ENCODE measurements at regions not wholly inside any gene's neighbourhood (a gene's known extent, or its start where the extent isn't known, plus 50 kb on each side); places are given as distances from the start of the nearest gene placed in this dataset.
"Not testable (repeated sequence)": the region's sequence is repeated elsewhere in the genome, so short reads cannot be mapped to it uniquely, and the experiment has no call there.

DNA sequence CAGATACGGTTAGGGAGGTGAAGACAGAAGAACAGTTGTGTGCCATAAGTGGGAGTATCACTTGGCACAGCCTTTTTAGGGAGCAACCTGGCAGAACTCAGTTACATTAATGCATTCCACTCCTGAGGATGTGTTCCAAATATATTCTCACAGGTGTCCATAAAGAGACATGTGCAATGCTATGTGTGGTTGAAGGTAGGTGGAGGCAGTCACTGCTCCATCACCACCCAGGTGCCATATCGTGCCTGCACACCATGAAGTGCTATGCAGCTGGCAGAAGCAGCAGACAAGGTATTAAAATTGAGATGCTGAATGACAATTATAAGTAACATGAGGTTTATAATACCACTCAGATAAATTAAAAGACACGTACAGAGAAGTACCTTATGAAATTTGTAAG is 248.0 kb upstream of the SFRP2 start:
- H2AFZ ChIP-seq (ENCODE audit: low read depth, low read length): no peak overlapping the region
- no peaks in the 10 kb centered on the region for H3K27me3 ChIP-seq (ENCODE audit: insufficient read depth, low read length)
- H3K9me3 ChIP-seq (ENCODE audit: low read length): peaks cover 2% of the 10 kb centered on the region

DNA sequence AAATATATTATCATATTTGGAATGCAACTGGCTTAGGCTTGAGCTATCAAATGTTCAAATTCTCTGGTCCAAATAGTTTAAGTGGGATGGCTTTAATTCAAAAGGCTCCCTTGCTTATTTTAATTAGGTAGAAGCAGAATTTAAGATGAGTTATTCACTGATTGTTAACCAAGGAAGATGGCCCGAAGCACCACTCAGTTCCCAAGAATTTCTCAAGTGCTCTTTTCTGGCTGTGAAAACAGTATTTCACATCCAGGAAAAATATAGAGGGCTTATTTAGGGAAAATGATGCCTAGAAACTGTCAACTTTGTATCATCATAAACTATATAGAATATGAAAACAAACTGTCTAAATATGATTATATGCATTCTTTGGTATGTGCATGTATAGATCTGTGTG is 246.5 kb upstream of the SFRP2 start:
- Histone ChIP-seq H3K4me3 (ENCODE audit: low read length) (no peak overlapping the region), H2AFZ (ENCODE audit: low read depth, low read length) (no peak overlapping the region), H3K36me3 (ENCODE audit: insufficient read depth, low read length) (no peaks in the 10 kb centered on the region), H3K27me3 (ENCODE audit: insufficient read depth, low read length) (no peaks in the 10 kb centered on the region), H3K4me1 (ENCODE audit: insufficient read depth, low read length) (peaks cover 6% of the 10 kb centered on the region), H3K9me3 (ENCODE audit: low read length) (peaks cover 2% of the 10 kb centered on the region)

More for the DNA sequence above, 248.0 kb upstream of the SFRP2 start:
- Histone ChIP-seq H3K4me1 (ENCODE audit: insufficient read depth, low read length) (no peaks in the 10 kb centered on the region), H3K4me3 (ENCODE audit: low read length) (no peak overlapping the region), H3K36me3 (ENCODE audit: insufficient read depth, low read length) (no peaks in the 10 kb centered on the region)

DNA sequence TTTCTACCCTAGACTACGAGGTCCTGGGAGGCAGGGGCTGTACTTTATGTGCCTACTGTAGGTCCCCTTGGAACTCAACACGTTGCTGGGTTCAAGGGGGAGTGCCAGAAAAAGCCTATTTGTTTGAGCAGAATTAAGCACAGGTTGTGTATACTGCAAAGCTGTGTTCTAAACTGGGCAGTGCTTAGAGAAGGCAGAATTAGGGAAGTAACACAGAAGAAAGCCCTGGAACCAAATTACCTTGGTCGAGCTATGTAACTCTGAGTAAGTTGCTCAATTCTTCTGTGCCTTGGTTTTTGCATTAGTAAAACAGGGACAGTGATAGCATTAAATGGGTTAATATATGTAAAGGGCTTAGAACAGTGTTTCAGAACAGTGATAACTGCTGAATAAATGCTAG is 245.0 kb upstream of the SFRP2 start:
- Histone ChIP-seq H3K4me3 (ENCODE audit: low read length) (no peak overlapping the region), H3K27me3 (ENCODE audit: insufficient read depth, low read length) (no peaks in the 10 kb centered on the region)

DNA sequence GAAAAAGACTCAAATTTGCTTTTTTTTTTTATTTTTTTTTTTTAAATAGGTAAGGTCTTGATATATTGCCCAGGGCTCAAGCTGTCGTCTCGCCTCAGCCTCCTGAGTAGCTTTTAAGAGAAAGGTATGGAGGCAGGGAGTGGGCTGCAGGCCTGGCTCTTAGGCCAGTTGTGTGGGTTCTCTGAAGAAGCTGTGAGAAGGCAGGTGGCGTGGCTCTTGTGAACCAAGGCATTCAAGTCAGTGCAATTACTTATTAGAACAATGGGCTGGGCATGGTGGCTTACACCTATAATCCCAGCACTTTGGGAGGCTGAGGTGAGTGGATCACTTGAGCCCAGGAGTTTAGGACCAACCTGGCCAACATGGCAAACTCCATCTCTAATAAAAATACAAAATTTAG is 244.0 kb upstream of the SFRP2 start:
- no peak overlapping the region for H2AFZ ChIP-seq (ENCODE audit: low read depth, low read length)
- no peaks in the 10 kb centered on the region for H3K27me3 ChIP-seq (ENCODE audit: insufficient read depth, low read length)
- peaks cover 2% of the 10 kb centered on the region for H3K9me3 ChIP-seq (ENCODE audit: low read length)
- H3K4me1 ChIP-seq (ENCODE audit: insufficient read depth, low read length): peaks cover 10% of the 10 kb centered on the region
- H3K36me3 ChIP-seq (ENCODE audit: insufficient read depth, low read length): no peaks in the 10 kb centered on the region
- no peak overlapping the region for H3K4me3 ChIP-seq (ENCODE audit: low read length)

More for the DNA sequence above, 245.0 kb upstream of the SFRP2 start:
- Histone ChIP-seq H3K4me1 (ENCODE audit: insufficient read depth, low read length) (peaks cover 10% of the 10 kb centered on the region), H3K9me3 (ENCODE audit: low read length) (peaks cover 2% of the 10 kb centered on the region), H2AFZ (ENCODE audit: low read depth, low read length) (no peak overlapping the region), H3K36me3 (ENCODE audit: insufficient read depth, low read length) (no peaks in the 10 kb centered on the region)

DNA sequence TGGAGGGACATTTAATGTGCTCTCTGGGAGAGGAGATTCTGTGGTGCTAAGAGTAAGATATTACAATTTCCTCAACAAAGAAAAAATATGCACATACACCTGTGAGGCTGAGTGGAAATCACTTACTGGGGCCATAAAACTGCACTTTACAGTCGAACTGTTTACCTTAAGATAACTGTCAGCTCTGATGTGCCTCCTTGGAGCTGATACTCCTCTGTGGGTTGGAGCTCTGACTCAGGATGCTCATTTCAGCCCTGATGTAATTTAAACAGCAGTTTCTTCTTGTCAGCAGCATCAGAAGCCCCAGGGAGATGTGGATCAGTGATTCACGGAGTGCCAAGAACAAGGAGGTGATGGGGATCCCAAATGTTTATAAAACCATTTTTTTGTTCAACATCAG is 241.9 kb upstream of the SFRP2 start:
- Histone ChIP-seq H3K36me3 (ENCODE audit: insufficient read depth, low read length) (no peaks in the 10 kb centered on the region), H3K4me1 (ENCODE audit: insufficient read depth, low read length) (peaks cover 10% of the 10 kb centered on the region), H3K27me3 (ENCODE audit: insufficient read depth, low read length) (no peaks in the 10 kb centered on the region), H3K9me3 (ENCODE audit: low read length) (peaks cover 2% of the 10 kb centered on the region), H3K4me3 (ENCODE audit: low read length) (no peak overlapping the region), H2AFZ (ENCODE audit: low read depth, low read length) (no peak overlapping the region)

DNA sequence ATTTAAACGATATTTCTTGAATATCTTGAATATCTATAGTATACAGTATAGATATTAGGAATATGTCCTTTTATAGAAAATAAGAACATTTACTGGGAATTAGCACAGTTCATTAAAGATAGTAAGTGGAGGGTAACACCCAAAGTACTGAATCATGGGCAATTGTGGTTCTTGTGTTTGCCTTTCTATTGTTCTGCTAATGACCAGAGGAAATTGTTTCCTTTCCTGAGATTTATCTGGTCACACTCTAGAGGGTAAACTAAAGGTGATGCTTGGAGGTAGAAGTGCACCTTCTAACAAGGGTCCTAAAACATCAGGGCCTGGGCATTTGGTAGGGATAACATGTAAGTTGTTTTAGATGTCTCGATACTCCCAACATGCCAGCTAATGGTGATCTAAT is 241.3 kb upstream of the SFRP2 start:
- Histone ChIP-seq H3K4me1 (ENCODE audit: insufficient read depth, low read length) (peaks cover 10% of the 10 kb centered on the region), H3K36me3 (ENCODE audit: insufficient read depth, low read length) (no peaks in the 10 kb centered on the region), H2AFZ (ENCODE audit: low read depth, low read length) (no peak overlapping the region), H3K4me3 (ENCODE audit: low read length) (no peak overlapping the region), H3K9me3 (ENCODE audit: low read length) (peaks cover 2% of the 10 kb centered on the region), H3K27me3 (ENCODE audit: insufficient read depth, low read length) (no peaks in the 10 kb centered on the region)

DNA sequence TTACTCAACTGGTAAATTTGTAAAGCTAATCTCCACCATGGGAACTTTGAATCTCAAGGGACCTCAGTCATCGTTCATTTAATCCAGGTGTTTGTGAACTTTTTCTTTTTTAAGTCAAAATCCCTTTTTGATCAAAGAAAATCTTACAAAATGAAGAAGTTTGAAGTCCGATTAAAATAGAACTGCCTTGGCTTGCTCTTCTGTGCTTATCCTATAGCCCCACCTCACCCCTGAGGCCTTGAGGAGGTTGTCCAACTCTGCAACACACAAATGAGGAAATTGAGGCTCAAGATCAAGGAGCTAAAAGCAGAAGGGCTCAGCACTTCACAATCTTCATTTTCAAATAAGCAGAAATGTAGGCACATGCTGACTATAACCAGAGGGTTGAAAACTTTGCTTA is 240.3 kb upstream of the SFRP2 start:
- H3K4me1 ChIP-seq (ENCODE audit: insufficient read depth, low read length): peaks cover 10% of the 10 kb centered on the region
- no peak overlapping the region for H3K4me3 ChIP-seq (ENCODE audit: low read length)
- H3K36me3 ChIP-seq (ENCODE audit: insufficient read depth, low read length): no peaks in the 10 kb centered on the region
- H2AFZ ChIP-seq (ENCODE audit: low read depth, low read length): no peak overlapping the region
- no peaks in the 10 kb centered on the region for H3K27me3 ChIP-seq (ENCODE audit: insufficient read depth, low read length)
- peaks cover 2% of the 10 kb centered on the region for H3K9me3 ChIP-seq (ENCODE audit: low read length)

DNA sequence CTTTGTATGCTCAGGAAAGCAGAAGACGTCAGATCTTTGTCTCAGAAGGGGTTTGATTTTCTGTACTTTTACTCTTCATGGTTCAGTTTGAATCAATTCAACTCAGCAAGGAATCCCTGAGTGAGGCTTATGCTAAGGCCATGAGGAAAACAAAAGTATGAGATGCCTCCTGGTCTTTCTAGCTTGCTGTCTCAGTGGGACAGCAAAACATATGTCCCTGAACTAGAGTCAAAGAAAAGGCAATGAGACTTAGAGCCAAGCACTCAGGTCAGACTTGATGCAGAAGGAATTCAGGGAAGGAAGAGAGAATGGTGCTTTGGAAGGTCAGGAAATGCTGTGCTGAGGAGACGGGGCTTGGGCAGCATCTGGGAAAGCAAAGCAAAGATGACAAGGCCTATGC is 236.2 kb upstream of the SFRP2 start:
- Histone ChIP-seq H3K27me3 (ENCODE audit: insufficient read depth, low read length) (no peaks in the 10 kb centered on the region), H3K4me3 (ENCODE audit: low read length) (no peak overlapping the region), H3K4me1 (ENCODE audit: insufficient read depth, low read length) (peaks cover 2% of the 10 kb centered on the region), H3K36me3 (ENCODE audit: insufficient read depth, low read length) (no peaks in the 10 kb centered on the region), H2AFZ (ENCODE audit: low read depth, low read length) (no peak overlapping the region), H3K9me3 (ENCODE audit: low read length) (no peaks in the 10 kb centered on the region)

DNA sequence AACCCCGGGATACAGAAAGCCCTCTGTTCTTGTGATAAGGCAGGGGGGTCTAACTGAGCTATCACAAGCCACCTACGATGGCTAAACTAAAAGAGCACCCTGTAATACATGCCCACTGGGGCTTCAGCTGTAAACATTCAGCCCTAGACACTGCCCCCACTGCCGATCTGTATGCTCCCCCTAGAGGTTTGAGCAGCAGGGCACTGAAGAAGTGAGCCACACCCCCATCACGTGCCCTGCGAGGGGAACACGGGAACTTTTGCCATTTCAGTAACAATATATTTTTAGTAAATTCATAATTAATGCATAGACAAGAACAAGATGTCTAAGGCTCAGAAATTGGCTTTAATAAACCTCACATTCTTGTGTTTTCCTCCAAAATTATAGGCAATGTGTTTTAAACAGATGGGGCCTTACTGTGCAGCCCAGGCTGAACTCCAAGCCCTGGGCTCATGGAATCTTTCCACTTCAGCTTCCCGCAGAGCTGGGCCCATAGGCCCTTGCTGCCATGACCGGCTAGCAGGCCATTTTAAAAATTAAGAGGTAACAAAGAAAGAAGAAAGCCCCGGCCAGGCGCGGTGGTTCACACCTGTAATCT is 235.3 kb upstream of the SFRP2 start:
- no peaks in the 10 kb centered on the region for H3K9me3 ChIP-seq (ENCODE audit: low read length)

DNA sequence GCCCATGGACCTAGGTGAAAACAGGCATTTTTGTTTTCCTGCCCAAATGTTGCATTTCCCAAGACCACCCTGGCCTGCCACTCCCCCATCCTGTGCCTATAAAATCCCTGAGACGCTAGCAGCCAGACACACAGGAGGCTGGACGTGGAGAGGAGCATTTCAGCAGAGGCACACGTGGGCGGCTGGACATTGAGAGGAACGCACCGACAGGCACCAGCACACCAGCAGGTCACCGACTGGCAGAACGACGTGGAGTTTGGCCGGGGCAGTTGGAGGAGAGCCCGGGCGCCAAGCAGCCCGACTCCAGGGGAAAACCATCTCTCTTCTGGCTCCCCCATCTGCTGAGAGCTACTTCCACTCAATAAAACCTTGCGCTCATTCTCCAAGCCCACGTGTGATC is 234.8 kb upstream of the SFRP2 start:
- not testable (repeated sequence) for H2AFZ ChIP-seq (ENCODE audit: low read depth, low read length); H3K36me3 ChIP-seq (ENCODE audit: insufficient read depth, low read length); H3K4me1 ChIP-seq (ENCODE audit: insufficient read depth, low read length); H3K9me3 ChIP-seq (ENCODE audit: low read length); H3K4me3 ChIP-seq (ENCODE audit: low read length); H3K27me3 ChIP-seq (ENCODE audit: insufficient read depth, low read length)

More for the DNA sequence above, 235.3 kb upstream of the SFRP2 start:
- Histone ChIP-seq H3K4me1 (ENCODE audit: insufficient read depth, low read length) (no peaks in the 10 kb centered on the region), H3K4me3 (ENCODE audit: low read length) (no peak overlapping the region), H2AFZ (ENCODE audit: low read depth, low read length) (no peak overlapping the region), H3K36me3 (ENCODE audit: insufficient read depth, low read length) (no peaks in the 10 kb centered on the region), H3K27me3 (ENCODE audit: insufficient read depth, low read length) (no peaks in the 10 kb centered on the region)

DNA sequence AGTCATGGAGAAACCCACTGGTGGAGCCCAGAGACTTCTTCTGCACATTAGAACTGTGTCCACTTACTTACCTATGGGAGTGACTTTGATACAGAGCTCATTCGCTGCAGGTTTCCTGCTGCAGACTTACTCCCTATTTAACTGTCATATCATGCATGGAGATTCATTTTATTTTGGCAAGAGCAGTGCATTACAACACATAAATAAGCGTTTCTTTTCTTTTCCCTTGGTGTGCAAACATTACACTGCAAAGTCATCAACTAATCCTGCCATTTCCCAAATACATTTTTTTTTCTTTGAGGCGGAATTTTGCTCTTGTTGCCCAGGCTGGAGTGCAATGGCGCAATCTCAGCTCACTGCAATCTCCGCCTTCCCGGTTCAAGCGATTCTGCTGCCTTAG is 230.9 kb upstream of the SFRP2 start:
- no peak overlapping the region for H3K4me3 ChIP-seq (ENCODE audit: low read length)
- no peak overlapping the region for H2AFZ ChIP-seq (ENCODE audit: low read depth, low read length)
- H3K4me1 ChIP-seq (ENCODE audit: insufficient read depth, low read length): no peaks in the 10 kb centered on the region
- no peaks in the 10 kb centered on the region for H3K27me3 ChIP-seq (ENCODE audit: insufficient read depth, low read length)
- no peaks in the 10 kb centered on the region for H3K36me3 ChIP-seq (ENCODE audit: insufficient read depth, low read length)
- no peaks in the 10 kb centered on the region for H3K9me3 ChIP-seq (ENCODE audit: low read length)

DNA sequence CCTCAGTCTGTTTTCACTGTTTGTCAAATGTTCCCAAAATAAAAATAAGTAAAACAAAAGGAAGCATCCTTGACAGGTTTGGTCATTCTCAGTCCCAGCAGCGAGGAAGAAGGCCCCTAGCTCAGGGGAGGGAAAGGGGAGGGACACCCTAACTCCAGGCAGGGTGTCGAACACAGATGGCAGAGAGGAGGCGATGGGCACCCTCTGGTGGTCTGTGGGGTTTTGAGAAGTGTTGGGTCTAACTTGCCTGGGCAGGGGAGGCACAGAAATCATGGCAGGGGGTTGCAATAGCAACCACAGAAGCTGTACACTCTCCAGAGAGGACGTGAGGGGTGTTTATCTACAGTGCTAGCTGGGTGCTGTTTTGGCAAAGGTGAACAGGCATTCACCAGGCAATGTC is 229.8 kb upstream of the SFRP2 start:
- H3K27me3 ChIP-seq (ENCODE audit: insufficient read depth, low read length): no peaks in the 10 kb centered on the region
- H3K4me3 ChIP-seq (ENCODE audit: low read length): no peak overlapping the region
- no peak overlapping the region for H2AFZ ChIP-seq (ENCODE audit: low read depth, low read length)
- H3K9me3 ChIP-seq (ENCODE audit: low read length): no peaks in the 10 kb centered on the region
- no peaks in the 10 kb centered on the region for H3K36me3 ChIP-seq (ENCODE audit: insufficient read depth, low read length)
- H3K4me1 ChIP-seq (ENCODE audit: insufficient read depth, low read length): no peaks in the 10 kb centered on the region

DNA sequence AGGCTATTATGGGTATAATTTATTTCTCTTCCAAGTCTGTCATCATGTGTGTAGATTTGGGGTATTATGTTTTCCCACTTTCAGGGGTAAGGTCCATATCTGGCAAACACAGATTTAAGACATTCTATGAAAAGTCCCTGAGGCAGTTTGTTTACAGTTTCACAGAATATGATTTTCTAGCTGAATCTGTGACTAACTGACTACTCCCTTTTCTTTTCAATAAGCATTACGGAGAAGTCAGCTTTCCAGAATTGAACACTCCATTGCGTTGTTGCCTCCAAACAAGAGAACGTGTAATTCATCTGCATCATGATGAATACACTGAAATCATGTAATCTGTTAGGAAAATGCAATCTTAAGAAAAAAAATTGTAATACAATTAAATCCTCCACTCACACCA is 226.7 kb upstream of the SFRP2 start:
- no peaks in the 10 kb centered on the region for H3K9me3 ChIP-seq (ENCODE audit: low read length)
- H3K4me1 ChIP-seq (ENCODE audit: insufficient read depth, low read length): no peaks in the 10 kb centered on the region
- H2AFZ ChIP-seq (ENCODE audit: low read depth, low read length): no peak overlapping the region
- no peaks in the 10 kb centered on the region for H3K27me3 ChIP-seq (ENCODE audit: insufficient read depth, low read length)
- no peak overlapping the region for H3K4me3 ChIP-seq (ENCODE audit: low read length)
- H3K36me3 ChIP-seq (ENCODE audit: insufficient read depth, low read length): no peaks in the 10 kb centered on the region
